Common myeloid progenitor, CD34-positive (primary cell): ENCODE measurements at regions not wholly inside any gene's neighbourhood (a gene's known extent, or its start where the extent isn't known, plus 50 kb on each side); places are given as distances from the start of the nearest gene placed in this dataset.
"Not testable (repeated sequence)": the region's sequence is repeated elsewhere in the genome, so short reads cannot be mapped to it uniquely, and the experiment has no call there.

Experiments used
- CTCF ChIA-PET: fragments of 350-600 bp; sonication (Branson Sonifier 250); formaldehyde crosslinking; loops from one replicate; lab custom pipeline; 2021; ENCODE audit warnings: antibody characterized with exemption; lab: Charles Lee
- POLR2A ChIA-PET: fragments of 350-600 bp; sonication (Branson Sonifier 250); formaldehyde crosslinking; loops from one replicate; lab custom pipeline; 2021; ENCODE audit warnings: antibody characterized with exemption; lab: Charles Lee
- DNase-seq, 3 donors: peaks; one replicate each; pipeline versions ENCODE4 v3.0.0 to v3.0.0-alpha.2; 2013
- H3K27ac ChIP-seq, 2 experiments: 1 replicate in 1 of 2; 2 replicates in 1 of 2; pipeline ENCODE4 v1.7.0; 2013; ENCODE audit warnings: inconsistent platforms in 2 of 2, low read length in 2 of 2, mild to moderate bottlenecking in 2 of 2, low read depth in 1 of 2, moderate library complexity in 1 of 2; ENCODE audit not compliant: severe bottlenecking in 2 of 2, insufficient read depth in 1 of 2, poor library complexity in 1 of 2
- H3K27me3 ChIP-seq, 5 experiments: replicated peaks in 2 of 5; 1 replicate in 3 of 5; 2 replicates in 2 of 5; pipeline versions ENCODE4 v1.6.1 to v1.7.0; 2013; ENCODE audit warnings: low read length in 4 of 5, mild to moderate bottlenecking in 2 of 5, moderate library complexity in 2 of 5, inconsistent platforms in 1 of 5; ENCODE audit not compliant: insufficient read depth in 5 of 5, control insufficient read depth in 4 of 5
- H3K36me3 ChIP-seq, 4 experiments: 1 replicate in 2 of 4; 2 replicates in 2 of 4; pipeline versions ENCODE4 v1.6.1 to v1.7.0; 2013; ENCODE audit warnings: low read length in 3 of 4, control low read depth in 1 of 4, mild to moderate bottlenecking in 1 of 4; ENCODE audit not compliant: control insufficient read depth in 4 of 4, insufficient read depth in 4 of 4
- H3K4me1 ChIP-seq, 4 experiments: 1 replicate in 3 of 4; 2 replicates in 1 of 4; pipeline versions ENCODE4 v1.6.1 to v1.7.1; 2013; ENCODE audit warnings: low read length in 3 of 4, mild to moderate bottlenecking in 3 of 4, control low read depth in 1 of 4, inconsistent platforms in 1 of 4, moderate library complexity in 1 of 4; ENCODE audit not compliant: control insufficient read depth in 4 of 4, insufficient read depth in 4 of 4; ENCODE audit errors: control extremely low read depth in 1 of 4
- H3K4me3 ChIP-seq, 7 experiments: 1 replicate in 4 of 7; 2 replicates in 3 of 7; pipeline versions ENCODE4 v1.5.1 to v1.7.0; 2013; ENCODE audit warnings: mild to moderate bottlenecking in 7 of 7, low read length in 6 of 7, moderate library complexity in 6 of 7, inconsistent platforms in 2 of 7, low read depth in 2 of 7, control low read depth in 1 of 7; ENCODE audit not compliant: insufficient read depth in 4 of 7, control insufficient read depth in 1 of 7; ENCODE audit errors: extremely low read depth in 1 of 7
- H3K9me3 ChIP-seq, 5 experiments: 1 replicate in 4 of 5; 2 replicates in 1 of 5; pipeline versions ENCODE4 v1.6.1 to v1.7.1; 2013; ENCODE audit warnings: low read length in 4 of 5, mild to moderate bottlenecking in 2 of 5, inconsistent platforms in 1 of 5, low read depth in 1 of 5, moderate library complexity in 1 of 5; ENCODE audit not compliant: control insufficient read depth in 4 of 5, insufficient read depth in 2 of 5; ENCODE audit errors: control extremely low read depth in 1 of 5
- WGBS: methylation state at CpG from one replicate; pipeline ENCODE4 v1.1.5; 2013; ENCODE audit not compliant: insufficient coverage; 5-methylcytosine and 5-hydroxymethylcytosine counted together

- Histone ChIP-seq H3K27me3 (no peaks in the 10 kb centered on the region), H3K27ac (no peak overlapping the region), H3K9me3 (no peaks in the 10 kb centered on the region), H3K4me1 (peaks cover 0 to 34% (median 23%) of the 10 kb centered on the region in 4 experiments), H3K4me3 (no peak overlapping the region), H3K36me3 (no peaks in the 10 kb centered on the region)
- WGBS, result 83% methylated on average over 2 of the region's 3 CpGs
- no peak for DNase-seq
- ChIA-PET POLR2A (no interaction called here), CTCF (interaction anchor here (0.6 to 17.8 kb wide), 7 partner anchors 9 to 127 kb away, joined by 3 to 260 read pairs (median 11); no protein-coding TSS in a partner anchor)
These were observed 177.7 kb upstream of the PRSS1 start for GRCh38 chr7:142571581-142571980.

- Histone ChIP-seq H3K4me1 (peaks cover 5 to 51% (median 40%) of the 10 kb centered on the region in 4 experiments), H3K36me3 (no peaks in the 10 kb centered on the region), H3K27me3 (no peaks in the 10 kb centered on the region), H3K27ac (no peak overlapping the region), H3K4me3 (no peak overlapping the region), H3K9me3 (no peaks in the 10 kb centered on the region)
- ChIA-PET POLR2A (interaction anchor here (1.3 kb wide), 1 partner anchor 8 kb away, joined by 5 read pairs; no protein-coding TSS in a partner anchor), CTCF (interaction anchor here (1.5 to 17.8 kb wide), 5 partner anchors 11 to 35 kb away, joined by 5 to 260 read pairs (median 14); no protein-coding TSS in a partner anchor)
- no peak for DNase-seq
- 90% methylated on average over 1 of the region's 1 CpG for whole genome bisulfite sequencing
These were observed 179.4 kb upstream of the PRSS1 start for GRCh38 chr7:142569851-142570250.

GRCh38 chr7:142568435-142569097 is 180.7 kb upstream of the PRSS1 start:
- H3K27ac ChIP-seq, result no peak overlapping the region
- CTCF ChIA-PET, result interaction anchor here (0.6 to 17.8 kb wide), 5 partner anchors 10 to 711 kb away, joined by 3 to 260 read pairs (median 5); no protein-coding TSS in a partner anchor
- peaks cover 5 to 63% (median 50%) of the 10 kb centered on the region in 4 experiments for H3K4me1 ChIP-seq
- no peaks in the 10 kb centered on the region for H3K9me3 ChIP-seq
- peak in 2 of 3 donors; percentile 58 to 78 for DNase-seq
- no peak overlapping the region for H3K4me3 ChIP-seq
- POLR2A ChIA-PET, result no interaction called here
- 70% methylated on average over 4 of the region's 5 CpGs for WGBS
- no peaks in the 10 kb centered on the region for H3K27me3 ChIP-seq
- H3K36me3 ChIP-seq, result no peaks in the 10 kb centered on the region

- no peaks in the 10 kb centered on the region for H3K9me3 ChIP-seq
- no peak overlapping the region for H3K4me3 ChIP-seq
- H3K36me3 ChIP-seq, result no peaks in the 10 kb centered on the region
- no peak overlapping the region for H3K27ac ChIP-seq
- H3K27me3 ChIP-seq, result no peaks in the 10 kb centered on the region
- DNase-seq, result no peak
- peaks cover 16 to 75% (median 62%) of the 10 kb centered on the region in 4 experiments for H3K4me1 ChIP-seq
- ChIA-PET POLR2A (no interaction called here), CTCF (interaction anchor here (1.3 to 17.8 kb wide), 3 partner anchors 9 to 20 kb away, joined by 5 to 260 read pairs (median 42); no protein-coding TSS in a partner anchor)
- 84% methylated on average over 15 of the region's 22 CpGs for WGBS
These were observed 181.8 kb upstream of the PRSS1 start for GRCh38 chr7:142567201-142568075.

- H3K36me3 ChIP-seq, result no peaks in the 10 kb centered on the region
- H3K27me3 ChIP-seq, result no peaks in the 10 kb centered on the region
- peak in 1 of 3 donors; percentile 56 for DNase-seq
- H3K4me1 ChIP-seq, result peaks cover 23 to 86% (median 73%) of the 10 kb centered on the region in 4 experiments
- 41% methylated on average over 5 of the region's 5 CpGs for WGBS
- POLR2A ChIA-PET, result no interaction called here
- no peaks in the 10 kb centered on the region for H3K9me3 ChIP-seq
- CTCF ChIA-PET, result interaction anchor here (1.0 to 17.8 kb wide), 4 partner anchors 7 to 22 kb away, joined by 3 to 260 read pairs (median 22); no protein-coding TSS in a partner anchor
- H3K4me3 ChIP-seq, result no peak overlapping the region
- peak overlapping the region in 1 of 2 experiments; percentile 62 for H3K27ac ChIP-seq
These were observed 183.0 kb upstream of the PRSS1 start for GRCh38 chr7:142566271-142566670.

- Histone ChIP-seq H3K4me3 (peak overlapping the region in 3 of 7 experiments; percentile 11 to 48 (median 16)), H3K27ac (peak overlapping the region in 1 of 2 experiments; percentile 49), H3K4me1 (peaks cover 23 to 94% (median 81%) of the 10 kb centered on the region in 4 experiments)
- POLR2A ChIA-PET, H3K27me3 ChIP-seq, H3K9me3 ChIP-seq, H3K36me3 ChIP-seq, DNase-seq: not testable (repeated sequence)
- no CpG with 5 or more reads among the region's 3 CpGs for WGBS
- CTCF ChIA-PET, result interaction anchor here (17.8 kb wide), 1 partner anchor 17 kb away, joined by 260 read pairs; no protein-coding TSS in a partner anchor
These were observed 185.1 kb upstream of the PRSS1 start for GRCh38 chr7:142564125-142564524.
